PC-9 (cell line): ENCODE measurements at regions not wholly inside any gene's neighbourhood (a gene's known extent, or its start where the extent isn't known, plus 50 kb on each side); places are given as distances from the start of the nearest gene placed in this dataset.

ENCODE experiments used
- EZH2 ChIP-seq: fragments of 200-600 bp; sonication (generic); IDR thresholded peaks from 2 replicates; pipeline ENCODE4 v1.8.0; 2017; ENCODE audit warnings: antibody characterized with exemption, low read depth
- TF ChIP-seq, protein P1 (sequence below): fragments of 200-600 bp; sonication (generic); conservative IDR thresholded peaks from 2 replicates; pipeline ENCODE4 v1.6.1; 2017; ENCODE audit warnings: mixed run types, antibody characterized with exemption, mild to moderate bottlenecking, moderate library complexity

- TF ChIP-seq, protein P1, sequence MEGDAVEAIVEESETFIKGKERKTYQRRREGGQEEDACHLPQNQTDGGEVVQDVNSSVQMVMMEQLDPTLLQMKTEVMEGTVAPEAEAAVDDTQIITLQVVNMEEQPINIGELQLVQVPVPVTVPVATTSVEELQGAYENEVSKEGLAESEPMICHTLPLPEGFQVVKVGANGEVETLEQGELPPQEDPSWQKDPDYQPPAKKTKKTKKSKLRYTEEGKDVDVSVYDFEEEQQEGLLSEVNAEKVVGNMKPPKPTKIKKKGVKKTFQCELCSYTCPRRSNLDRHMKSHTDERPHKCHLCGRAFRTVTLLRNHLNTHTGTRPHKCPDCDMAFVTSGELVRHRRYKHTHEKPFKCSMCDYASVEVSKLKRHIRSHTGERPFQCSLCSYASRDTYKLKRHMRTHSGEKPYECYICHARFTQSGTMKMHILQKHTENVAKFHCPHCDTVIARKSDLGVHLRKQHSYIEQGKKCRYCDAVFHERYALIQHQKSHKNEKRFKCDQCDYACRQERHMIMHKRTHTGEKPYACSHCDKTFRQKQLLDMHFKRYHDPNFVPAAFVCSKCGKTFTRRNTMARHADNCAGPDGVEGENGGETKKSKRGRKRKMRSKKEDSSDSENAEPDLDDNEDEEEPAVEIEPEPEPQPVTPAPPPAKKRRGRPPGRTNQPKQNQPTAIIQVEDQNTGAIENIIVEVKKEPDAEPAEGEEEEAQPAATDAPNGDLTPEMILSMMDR = no peak
- no peak for TF ChIP-seq EZH2
These were observed 436.0 kb upstream of the ADARB2 start for GRCh38 chr10:2173327-2173726.
